ENCODE measurements at regions not wholly inside any gene's neighbourhood (a gene's known extent, or its start where the extent isn't known, plus 50 kb on each side); places are given as distances from the start of the nearest gene placed in this dataset.

GRCh38 chr18:22103647-22104031, 65.8 kb upstream of the GATA6 start:
- no peaks in the 10 kb centered on the region for H3K36me3 ChIP-seq (ENCODE audit: control insufficient read depth in 2 of 3, insufficient read depth in 3 of 3, low read length in 3 of 3)
- no peak overlapping the region for H3K27ac ChIP-seq (ENCODE audit: low read depth, low read length)
- Mint-ChIP-seq H3K36me3 (no peaks in the 10 kb centered on the region), H3K27ac (no peak overlapping the region), H3K27me3 (peaks cover 3 to 15% (median 10%) of the 10 kb centered on the region in 5 donors), H3K4me3 (no peak overlapping the region), H3K9me3 (peaks cover 0 to 7% (median 2%) of the 10 kb centered on the region in 11 donors), H3K4me1 (no peaks in the 10 kb centered on the region)
- ChIA-PET CTCF (no interaction called here), POLR2A (no interaction called here)
- no peaks in the 10 kb centered on the region for H3K4me1 ChIP-seq (ENCODE audit: control insufficient read depth in 2 of 2, insufficient read depth in 2 of 2, low read length in 2 of 2)
- H3K27me3 ChIP-seq (ENCODE audit: control insufficient read depth in 2 of 2, insufficient read depth in 2 of 2, low read length in 2 of 2): no peaks in the 10 kb centered on the region
- no peaks in the 10 kb centered on the region for H3K9me3 ChIP-seq (ENCODE audit: control insufficient read depth in 2 of 3, low read length in 3 of 3)
- no peak overlapping the region for H3K4me3 ChIP-seq (ENCODE audit: low read length)
- intact Hi-C loops (cut with micrococcal nuclease): no loop called here
- DNase-seq (no peak), ATAC-seq (no peak)

GRCh38 chr18:22106536-22107292, 62.7 kb upstream of the GATA6 start:
- ATAC-seq (no peak), DNase-seq (no peak)
- peaks cover under 1 to 10% (median 4%) of the 10 kb centered on the region in 5 donors for H3K27me3 Mint-ChIP-seq
- CTCF ChIA-PET: no interaction called here
- H3K27me3 ChIP-seq (ENCODE audit: control insufficient read depth in 2 of 2, insufficient read depth in 2 of 2, low read length in 2 of 2): no peaks in the 10 kb centered on the region
- intact Hi-C loops (cut with micrococcal nuclease): no loop called here
- no peak overlapping the region for H3K4me3 ChIP-seq (ENCODE audit: low read length)
- H3K4me1 Mint-ChIP-seq: no peaks in the 10 kb centered on the region
- H3K27ac ChIP-seq (ENCODE audit: low read depth, low read length): no peak overlapping the region
- H3K4me1 ChIP-seq (ENCODE audit: control insufficient read depth in 2 of 2, insufficient read depth in 2 of 2, low read length in 2 of 2): no peaks in the 10 kb centered on the region
- H3K9me3 Mint-ChIP-seq: peaks cover 0 to 5% (median 0%) of the 10 kb centered on the region in 11 donors
- no peaks in the 10 kb centered on the region for H3K36me3 Mint-ChIP-seq
- H3K9me3 ChIP-seq (ENCODE audit: control insufficient read depth in 2 of 3, low read length in 3 of 3): no peaks in the 10 kb centered on the region
- H3K27ac Mint-ChIP-seq: no peak overlapping the region
- POLR2A ChIA-PET: no interaction called here
- no peaks in the 10 kb centered on the region for H3K36me3 ChIP-seq (ENCODE audit: control insufficient read depth in 2 of 3, insufficient read depth in 3 of 3, low read length in 3 of 3)
- H3K4me3 Mint-ChIP-seq: no peak overlapping the region

GRCh38 chr18:22108674-22109073, 60.7 kb upstream of the GATA6 start:
- ChIA-PET POLR2A (no interaction called here), CTCF (no interaction called here)
- Histone ChIP-seq H3K27ac (ENCODE audit: low read depth, low read length) (no peak overlapping the region), H3K27me3 (ENCODE audit: control insufficient read depth in 2 of 2, insufficient read depth in 2 of 2, low read length in 2 of 2) (no peaks in the 10 kb centered on the region), H3K9me3 (ENCODE audit: control insufficient read depth in 2 of 3, low read length in 3 of 3) (no peaks in the 10 kb centered on the region), H3K4me3 (ENCODE audit: low read length) (no peak overlapping the region), H3K36me3 (ENCODE audit: control insufficient read depth in 2 of 3, insufficient read depth in 3 of 3, low read length in 3 of 3) (no peaks in the 10 kb centered on the region), H3K4me1 (ENCODE audit: control insufficient read depth in 2 of 2, insufficient read depth in 2 of 2, low read length in 2 of 2) (no peaks in the 10 kb centered on the region)
- Mint-ChIP-seq H3K27ac (no peak overlapping the region), H3K4me3 (no peak overlapping the region), H3K36me3 (no peaks in the 10 kb centered on the region), H3K9me3 (peaks cover 0 to 5% (median 0%) of the 10 kb centered on the region in 11 donors), H3K4me1 (no peaks in the 10 kb centered on the region), H3K27me3 (peaks cover 0 to 6% (median 0%) of the 10 kb centered on the region in 5 donors)
- intact Hi-C loops (cut with micrococcal nuclease): no loop called here
- ATAC-seq (no peak), DNase-seq (no peak)

- Mint-ChIP-seq H3K27me3 (peaks cover 0 to 6% (median 0%) of the 10 kb centered on the region in 5 donors), H3K36me3 (no peaks in the 10 kb centered on the region), H3K9me3 (peaks cover 0 to 4% (median under 1%) of the 10 kb centered on the region in 11 donors), H3K4me3 (no peak overlapping the region), H3K4me1 (no peaks in the 10 kb centered on the region), H3K27ac (no peak overlapping the region)
- no peaks in the 10 kb centered on the region for H3K4me1 ChIP-seq (ENCODE audit: control insufficient read depth in 2 of 2, insufficient read depth in 2 of 2, low read length in 2 of 2)
- ChIA-PET CTCF (no interaction called here), POLR2A (no interaction called here)
- no peak overlapping the region for H3K4me3 ChIP-seq (ENCODE audit: low read length)
- no peak for ATAC-seq
- H3K27ac ChIP-seq (ENCODE audit: low read depth, low read length): no peak overlapping the region
- H3K27me3 ChIP-seq (ENCODE audit: control insufficient read depth in 2 of 2, insufficient read depth in 2 of 2, low read length in 2 of 2): no peaks in the 10 kb centered on the region
- no peaks in the 10 kb centered on the region for H3K9me3 ChIP-seq (ENCODE audit: control insufficient read depth in 2 of 3, low read length in 3 of 3)
- no peak for DNase-seq
- H3K36me3 ChIP-seq (ENCODE audit: control insufficient read depth in 2 of 3, insufficient read depth in 3 of 3, low read length in 3 of 3): no peaks in the 10 kb centered on the region
- intact Hi-C loops (cut with micrococcal nuclease): no loop called here
These were observed 59.9 kb upstream of the GATA6 start for GRCh38 chr18:22109535-22109934.

- H3K9me3 Mint-ChIP-seq: peaks cover 0 to 4% (median 1%) of the 10 kb centered on the region in 11 donors
- peaks cover 0 to 10% (median 0%) of the 10 kb centered on the region in 5 donors for H3K27me3 Mint-ChIP-seq
- DNase-seq (no peak), ATAC-seq (no peak)
- no peaks in the 10 kb centered on the region for H3K36me3 ChIP-seq (ENCODE audit: control insufficient read depth in 2 of 3, insufficient read depth in 3 of 3, low read length in 3 of 3)
- ChIA-PET CTCF (no interaction called here), POLR2A (no interaction called here)
- no peak overlapping the region for H3K27ac Mint-ChIP-seq
- intact Hi-C loops (cut with micrococcal nuclease): no loop called here
- H3K9me3 ChIP-seq (ENCODE audit: control insufficient read depth in 2 of 3, low read length in 3 of 3): no peaks in the 10 kb centered on the region
- no peaks in the 10 kb centered on the region for H3K4me1 Mint-ChIP-seq
- H3K27me3 ChIP-seq (ENCODE audit: control insufficient read depth in 2 of 2, insufficient read depth in 2 of 2, low read length in 2 of 2): no peaks in the 10 kb centered on the region
- H3K4me3 Mint-ChIP-seq: no peak overlapping the region
- no peaks in the 10 kb centered on the region for H3K36me3 Mint-ChIP-seq
- H3K4me1 ChIP-seq (ENCODE audit: control insufficient read depth in 2 of 2, insufficient read depth in 2 of 2, low read length in 2 of 2): no peaks in the 10 kb centered on the region
- H3K27ac ChIP-seq (ENCODE audit: low read depth, low read length): no peak overlapping the region
- H3K4me3 ChIP-seq (ENCODE audit: low read length): no peak overlapping the region
These were observed 58.9 kb upstream of the GATA6 start for GRCh38 chr18:22110461-22110924.

- no peaks in the 10 kb centered on the region for H3K4me1 Mint-ChIP-seq
- ChIA-PET CTCF (no interaction called here), POLR2A (no interaction called here)
- H3K27me3 ChIP-seq (ENCODE audit: control insufficient read depth in 2 of 2, insufficient read depth in 2 of 2, low read length in 2 of 2): no peaks in the 10 kb centered on the region
- DNase-seq (no peak), ATAC-seq (no peak)
- H3K27me3 Mint-ChIP-seq: peaks cover 0 to 4% (median 3%) of the 10 kb centered on the region in 5 donors
- no peak overlapping the region for H3K27ac Mint-ChIP-seq
- no peaks in the 10 kb centered on the region for H3K36me3 Mint-ChIP-seq
- intact Hi-C loops (cut with micrococcal nuclease): no loop called here
- H3K4me3 ChIP-seq (ENCODE audit: low read length): no peak overlapping the region
- no peaks in the 10 kb centered on the region for H3K36me3 ChIP-seq (ENCODE audit: control insufficient read depth in 2 of 3, insufficient read depth in 3 of 3, low read length in 3 of 3)
- H3K9me3 Mint-ChIP-seq: peaks cover 0 to 7% (median 0%) of the 10 kb centered on the region in 11 donors
- H3K9me3 ChIP-seq (ENCODE audit: control insufficient read depth in 2 of 3, low read length in 3 of 3): no peaks in the 10 kb centered on the region
- no peak overlapping the region for H3K27ac ChIP-seq (ENCODE audit: low read depth, low read length)
- no peak overlapping the region for H3K4me3 Mint-ChIP-seq
- H3K4me1 ChIP-seq (ENCODE audit: control insufficient read depth in 2 of 2, insufficient read depth in 2 of 2, low read length in 2 of 2): no peaks in the 10 kb centered on the region
These were observed 57.2 kb upstream of the GATA6 start for GRCh38 chr18:22112215-22112614.

GRCh38 chr18:22113144-22113844, 56.1 kb upstream of the GATA6 start:
- ATAC-seq (no peak), DNase-seq (no peak)
- H3K9me3 ChIP-seq (ENCODE audit: control insufficient read depth in 2 of 3, low read length in 3 of 3): no peaks in the 10 kb centered on the region
- Mint-ChIP-seq H3K27me3 (peaks cover 0 to 4% (median 3%) of the 10 kb centered on the region in 5 donors), H3K9me3 (peaks cover 0 to 7% (median 0%) of the 10 kb centered on the region in 11 donors), H3K36me3 (no peaks in the 10 kb centered on the region), H3K4me3 (no peak overlapping the region), H3K27ac (no peak overlapping the region), H3K4me1 (no peaks in the 10 kb centered on the region)
- ChIA-PET CTCF (no interaction called here), POLR2A (no interaction called here)
- H3K36me3 ChIP-seq (ENCODE audit: control insufficient read depth in 2 of 3, insufficient read depth in 3 of 3, low read length in 3 of 3): no peaks in the 10 kb centered on the region
- no peak overlapping the region for H3K27ac ChIP-seq (ENCODE audit: low read depth, low read length)
- no peaks in the 10 kb centered on the region for H3K27me3 ChIP-seq (ENCODE audit: control insufficient read depth in 2 of 2, insufficient read depth in 2 of 2, low read length in 2 of 2)
- no peaks in the 10 kb centered on the region for H3K4me1 ChIP-seq (ENCODE audit: control insufficient read depth in 2 of 2, insufficient read depth in 2 of 2, low read length in 2 of 2)
- intact Hi-C loops (cut with micrococcal nuclease): no loop called here
- no peak overlapping the region for H3K4me3 ChIP-seq (ENCODE audit: low read length)

All from naive thymus-derived CD4-positive, alpha-beta T cell (primary cell).